ENCODE measurements at regions not wholly inside any gene's neighbourhood (a gene's known extent, or its start where the extent isn't known, plus 50 kb on each side); places are given as distances from the start of the nearest gene placed in this dataset.
"Not testable (repeated sequence)": the region's sequence is repeated elsewhere in the genome, so short reads cannot be mapped to it uniquely, and the experiment has no call there.

DNA sequence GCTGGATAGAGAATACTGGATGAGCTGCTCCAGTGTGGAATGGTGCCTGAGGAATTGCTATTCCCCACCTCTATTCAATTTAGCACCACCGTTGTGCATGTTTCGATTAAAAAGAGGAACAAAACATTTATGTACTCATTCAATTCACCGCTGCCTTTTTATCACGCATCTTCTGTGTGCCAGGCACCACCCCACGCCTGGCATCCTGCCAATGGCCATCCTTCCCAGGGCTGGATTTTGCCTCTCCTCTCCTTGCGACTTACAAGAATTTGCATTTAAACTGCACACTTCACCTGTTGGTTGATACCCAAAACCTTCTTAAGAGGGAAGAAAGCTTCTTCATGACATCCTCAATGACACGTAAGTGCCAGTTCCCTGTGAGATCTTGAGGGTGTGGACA lies 110.2 kb upstream of the DPP6 start:
- no peak for DNase-seq

DNA sequence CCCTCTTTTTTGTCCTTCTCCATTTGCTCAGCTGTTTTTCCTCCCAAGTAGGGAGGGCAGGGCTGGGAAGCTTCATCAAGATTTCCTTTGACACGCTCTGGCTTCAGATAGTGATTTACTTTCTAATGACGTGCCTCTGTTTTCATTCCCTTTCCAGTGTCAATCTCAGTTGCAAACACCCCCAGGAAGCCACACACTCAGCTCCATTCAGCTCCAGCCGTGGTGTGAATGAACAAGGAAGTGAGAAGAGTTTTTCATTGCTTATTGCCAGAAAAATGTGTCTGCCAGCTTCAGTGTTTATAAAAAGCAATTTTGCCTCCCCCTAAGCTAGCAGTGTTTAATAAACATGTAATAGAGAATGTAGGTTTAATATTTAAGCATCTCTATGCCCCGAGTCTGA lies 108.7 kb upstream of the DPP6 start:
- no peak for DNase-seq

DNA sequence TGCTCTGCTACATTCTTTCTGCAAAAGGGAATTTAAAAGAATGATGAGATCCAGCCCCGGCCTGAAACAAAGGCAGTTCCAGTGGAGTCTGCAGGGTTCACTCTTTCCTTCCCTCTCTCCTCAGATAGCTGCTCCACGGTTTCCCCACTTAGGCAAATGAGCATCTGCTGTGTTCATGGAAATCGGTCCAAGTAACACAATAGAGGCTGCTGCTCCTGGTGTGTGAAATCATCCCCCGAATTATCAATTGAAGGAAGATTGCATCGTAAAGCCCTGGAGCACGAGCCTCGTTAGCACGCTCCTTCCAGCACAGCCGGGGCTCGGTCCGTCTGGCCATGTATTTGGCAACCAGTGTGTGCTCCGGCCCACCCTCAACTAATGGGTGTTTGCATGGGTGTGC lies 108.3 kb upstream of the DPP6 start:
- peak; percentile 11 for DNase-seq

DNA sequence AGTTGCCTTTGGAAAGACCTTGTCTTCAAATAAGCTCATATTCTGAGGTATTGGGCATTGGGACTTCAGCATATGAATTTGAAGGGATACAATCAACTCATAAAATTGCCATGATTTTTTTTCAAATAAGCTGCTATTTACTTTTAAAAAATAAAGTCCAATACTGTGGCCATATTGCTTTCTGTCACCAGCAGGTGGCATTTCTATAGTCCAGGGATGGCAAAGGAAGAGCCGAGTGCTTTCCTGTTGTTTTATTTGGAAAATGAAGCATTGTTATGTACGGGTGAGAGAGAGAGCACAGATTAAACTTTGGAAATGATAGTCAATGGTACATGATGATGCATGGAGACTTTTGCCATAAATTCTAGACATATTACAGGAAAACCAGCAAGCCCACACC lies 104.1 kb upstream of the DPP6 start:
- DNase-seq, result no peak

DNA sequence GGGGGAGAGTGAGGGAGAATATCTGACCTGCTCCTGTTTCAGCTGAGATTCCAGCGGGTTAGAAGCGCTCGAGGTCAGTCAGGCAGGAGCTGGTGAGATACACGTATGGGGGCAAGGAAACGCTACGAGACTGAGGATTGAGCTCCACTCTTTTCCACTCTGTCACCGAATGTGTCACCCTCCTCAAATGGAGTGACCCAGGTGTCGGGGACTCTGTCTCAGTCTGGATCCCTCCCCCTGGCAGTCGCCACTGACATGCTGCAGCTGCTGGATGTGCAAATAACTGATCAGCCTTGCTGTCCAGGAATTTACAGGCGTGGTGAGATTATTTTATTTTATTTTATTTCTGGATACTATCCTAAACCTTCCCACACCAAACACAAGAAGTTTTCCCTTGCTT lies 100.9 kb upstream of the DPP6 start:
- DNase-seq, result peak; percentile 11

DNA sequence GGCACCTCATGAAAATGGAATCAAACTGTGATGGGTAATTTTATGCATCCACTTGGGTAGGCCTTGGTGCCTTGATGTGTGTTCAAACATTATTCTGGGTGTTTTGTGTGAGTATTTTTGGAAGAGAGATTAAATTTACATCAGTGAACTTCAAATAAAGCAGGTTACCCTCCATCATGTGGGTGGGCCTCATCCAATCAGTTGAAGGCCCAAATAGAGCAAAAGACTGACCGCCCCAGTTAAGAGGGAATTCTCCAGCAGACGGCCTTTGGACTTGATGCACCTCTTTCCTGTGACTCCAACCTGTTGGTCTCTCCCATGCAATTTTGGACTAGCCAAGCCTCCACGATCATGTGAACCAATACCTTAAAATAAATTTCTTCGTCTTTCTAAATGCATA lies 97.7 kb upstream of the DPP6 start:
- no peak for DNase-seq

DNA sequence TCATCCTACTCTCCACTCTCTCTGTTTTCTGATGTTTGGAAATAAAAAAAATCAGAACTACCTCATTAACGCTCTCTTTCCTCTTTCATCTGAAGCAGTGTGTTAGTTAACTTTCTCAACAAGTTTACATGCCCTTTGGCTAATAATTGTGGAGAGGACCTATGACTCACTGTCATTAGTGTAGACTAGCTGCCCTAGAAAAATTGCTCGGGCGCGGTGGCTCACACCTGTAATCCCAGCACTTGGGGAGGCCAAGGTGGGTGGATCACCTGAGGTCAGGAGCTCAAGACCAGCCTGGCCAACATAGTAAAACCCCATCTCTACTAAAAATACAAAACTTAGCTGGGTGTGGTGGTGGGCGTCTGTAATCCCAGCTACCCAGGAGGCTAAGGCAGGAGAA lies 94.5 kb upstream of the DPP6 start:
- not testable (repeated sequence) for DNase-seq

DNA sequence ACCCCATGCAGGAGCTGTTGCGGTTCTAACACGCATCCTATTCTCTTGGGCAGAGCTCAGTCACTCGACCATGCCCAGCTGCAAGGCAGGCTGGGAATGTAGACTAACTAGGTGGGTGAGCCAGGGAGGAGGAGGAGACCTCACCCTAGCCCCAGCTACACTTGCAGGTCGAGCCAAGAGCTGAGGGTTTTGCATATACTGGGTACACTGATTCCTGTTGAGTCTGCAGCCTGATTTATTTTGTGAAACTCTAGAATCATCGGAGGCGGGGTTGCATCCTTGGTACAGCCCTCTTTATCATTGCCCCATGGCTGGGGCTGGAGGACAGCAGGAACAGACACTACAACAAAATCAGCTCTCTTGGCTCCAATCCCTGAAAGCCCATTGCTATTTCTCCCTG lies 93.8 kb upstream of the DPP6 start:
- DNase-seq, result not testable (repeated sequence)

DNA sequence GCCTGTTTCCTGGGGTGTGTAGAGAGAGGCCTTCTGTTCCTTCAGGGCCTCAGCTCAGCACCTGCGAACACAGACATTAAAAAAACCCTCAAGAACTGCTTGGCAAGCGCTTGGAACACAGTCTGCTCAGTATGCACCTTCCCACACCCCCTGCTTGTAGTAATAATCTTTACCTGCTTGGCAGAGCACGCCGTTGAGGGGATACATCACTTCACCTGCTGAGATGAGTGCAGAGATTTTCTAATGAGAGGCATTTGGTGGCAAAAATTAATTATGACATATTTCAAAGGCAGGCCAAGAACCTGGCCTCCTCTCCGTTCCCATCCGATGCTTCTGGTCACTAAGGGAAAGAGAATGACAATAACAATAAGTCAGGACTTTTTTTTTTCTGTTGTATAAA lies 93.4 kb upstream of the DPP6 start:
- DNase-seq, result not testable (repeated sequence)

DNA sequence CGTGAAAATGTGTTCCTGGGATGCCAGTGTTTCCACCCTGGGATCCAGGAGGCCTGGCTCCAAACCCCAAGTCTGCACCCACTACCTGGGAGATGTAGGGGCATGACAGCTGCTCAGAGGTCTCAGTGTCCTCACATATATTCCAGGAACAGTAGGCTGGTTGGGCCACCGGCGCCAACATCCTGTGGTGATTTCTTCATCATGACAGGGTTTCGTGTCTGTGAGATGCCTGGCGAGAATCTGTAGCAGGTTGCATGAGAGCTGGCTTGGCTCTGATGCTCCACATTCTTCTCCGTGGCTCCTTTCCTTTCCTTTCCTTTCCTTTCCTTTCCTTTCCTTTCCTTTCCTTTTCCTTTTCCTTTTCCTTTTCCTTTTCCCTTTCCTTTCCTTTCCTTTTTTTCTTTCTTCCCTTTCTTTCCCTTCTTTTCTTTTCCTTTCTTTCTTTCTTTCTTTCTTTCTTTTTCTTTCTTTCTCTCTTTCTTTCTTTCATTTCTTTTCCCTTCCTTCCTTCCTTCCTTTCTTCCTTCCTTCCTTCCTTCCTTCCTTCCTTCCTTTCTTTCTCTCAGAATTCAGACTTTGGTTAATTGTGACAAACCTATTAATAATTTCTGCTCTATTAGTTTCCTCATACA lies 87.6 kb upstream of the DPP6 start:
- DNase-seq, result not testable (repeated sequence)

DNA sequence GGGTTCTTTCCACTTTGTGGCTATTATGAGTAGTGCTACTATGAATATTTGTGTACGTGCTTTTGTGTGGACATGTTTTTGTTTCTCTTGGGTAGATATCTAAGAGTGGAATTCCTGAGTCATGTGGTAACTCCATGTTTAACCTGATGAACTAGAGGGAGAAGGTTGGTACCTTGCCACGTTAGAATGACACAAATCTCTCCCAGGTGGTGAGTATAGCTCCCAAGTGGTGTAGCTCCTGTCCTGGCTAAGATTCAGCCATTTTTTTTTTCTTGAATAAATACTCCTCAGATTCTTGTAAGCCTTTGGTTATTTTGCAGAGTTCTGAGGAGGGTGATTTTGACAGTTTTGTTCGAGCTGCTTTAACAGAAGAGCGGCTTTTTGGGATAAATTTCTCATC lies 83.2 kb upstream of the DPP6 start:
- not testable (repeated sequence) for DNase-seq

DNA sequence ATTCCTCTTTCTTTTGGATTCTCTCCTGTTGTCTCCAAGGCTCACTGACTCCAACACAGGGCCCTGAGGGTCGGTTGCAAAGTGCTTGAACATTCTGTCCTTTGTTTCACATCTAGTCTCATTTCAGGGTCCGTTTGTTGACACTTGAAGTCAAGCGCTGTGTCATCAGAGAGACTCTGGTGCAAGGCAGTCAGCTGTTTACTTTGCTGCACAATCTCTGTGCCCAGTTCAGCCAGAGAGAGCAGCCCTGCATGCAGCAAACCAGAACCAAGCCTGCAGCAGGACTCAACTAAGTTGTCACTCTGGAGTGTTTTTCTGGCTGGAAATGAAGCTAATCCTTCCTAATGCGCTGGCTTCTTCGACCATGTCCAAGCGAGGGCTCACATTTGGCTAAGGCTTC lies 77.6 kb upstream of the DPP6 start:
- DNase-seq, result not testable (repeated sequence)

DNA sequence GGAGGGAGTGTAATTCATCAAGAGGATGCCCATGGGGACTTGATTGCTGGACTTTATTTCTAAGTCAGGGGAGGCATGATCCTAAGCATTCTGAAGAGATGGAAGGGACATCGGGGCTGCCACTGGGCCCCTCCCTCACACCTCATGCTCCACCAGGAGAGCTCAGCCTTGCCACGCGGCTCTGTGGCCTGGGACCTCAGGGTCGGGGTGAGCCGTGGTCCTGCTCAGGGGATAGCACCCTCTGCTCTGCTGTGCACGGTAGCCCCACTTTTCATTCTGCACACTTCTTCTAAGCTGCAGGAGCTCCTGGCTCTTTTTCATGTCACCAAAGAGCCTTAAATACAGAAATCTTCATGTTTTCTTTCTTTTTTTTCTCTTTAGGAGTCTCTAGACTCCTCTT lies 75.5 kb upstream of the DPP6 start:
- not testable (repeated sequence) for DNase-seq

DNA sequence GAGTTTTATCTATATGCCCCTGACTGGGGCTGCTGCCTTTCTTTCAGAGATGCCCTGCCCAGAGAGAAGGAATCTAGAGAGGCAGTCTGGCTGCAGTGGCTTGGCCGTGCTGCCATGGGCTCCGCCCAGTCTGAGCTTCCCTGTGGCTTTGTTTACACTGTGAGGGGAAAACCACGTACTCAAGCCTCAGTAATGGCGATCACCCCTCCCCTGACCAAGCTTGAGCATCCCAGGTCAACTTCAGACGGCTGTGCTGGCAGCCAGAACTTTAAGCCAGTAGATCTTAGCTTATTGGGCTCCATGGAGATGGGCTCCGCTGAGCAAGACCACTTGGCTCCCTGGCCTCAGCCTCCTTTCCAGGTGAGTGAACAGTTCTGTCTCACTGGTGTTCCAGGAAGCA lies 69.0 kb upstream of the DPP6 start:
- not testable (repeated sequence) for DNase-seq

DNA sequence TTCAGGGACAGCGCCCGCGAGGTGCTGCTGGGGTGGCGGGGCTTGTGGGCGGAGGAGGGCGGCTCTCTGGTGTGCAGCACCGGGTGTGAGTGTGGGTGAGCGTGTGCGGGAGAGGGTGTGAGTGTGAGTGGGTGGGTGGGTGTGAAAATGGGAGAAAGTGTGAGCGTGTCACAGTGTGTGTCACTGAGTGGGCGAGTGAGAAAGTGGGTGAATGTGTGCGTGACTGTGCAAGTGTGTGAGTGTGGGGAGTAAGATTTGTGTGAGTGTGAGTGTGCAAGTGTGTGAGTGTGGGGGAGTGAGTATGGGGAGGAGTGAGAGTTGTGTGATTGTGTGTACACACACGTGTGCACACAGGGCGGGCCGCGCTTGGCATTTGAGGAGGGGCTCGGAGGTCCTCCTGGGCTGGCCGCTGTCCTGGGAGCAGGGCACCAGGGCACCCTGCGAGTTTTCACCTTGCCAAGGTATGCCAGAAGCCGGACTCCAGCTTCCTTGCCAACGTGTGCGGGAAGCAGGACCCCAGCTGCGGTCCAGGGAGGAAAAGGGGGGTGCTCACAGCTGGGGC lies 63.1 kb upstream of the DPP6 start:
- not testable (repeated sequence) for DNase-seq

DNA sequence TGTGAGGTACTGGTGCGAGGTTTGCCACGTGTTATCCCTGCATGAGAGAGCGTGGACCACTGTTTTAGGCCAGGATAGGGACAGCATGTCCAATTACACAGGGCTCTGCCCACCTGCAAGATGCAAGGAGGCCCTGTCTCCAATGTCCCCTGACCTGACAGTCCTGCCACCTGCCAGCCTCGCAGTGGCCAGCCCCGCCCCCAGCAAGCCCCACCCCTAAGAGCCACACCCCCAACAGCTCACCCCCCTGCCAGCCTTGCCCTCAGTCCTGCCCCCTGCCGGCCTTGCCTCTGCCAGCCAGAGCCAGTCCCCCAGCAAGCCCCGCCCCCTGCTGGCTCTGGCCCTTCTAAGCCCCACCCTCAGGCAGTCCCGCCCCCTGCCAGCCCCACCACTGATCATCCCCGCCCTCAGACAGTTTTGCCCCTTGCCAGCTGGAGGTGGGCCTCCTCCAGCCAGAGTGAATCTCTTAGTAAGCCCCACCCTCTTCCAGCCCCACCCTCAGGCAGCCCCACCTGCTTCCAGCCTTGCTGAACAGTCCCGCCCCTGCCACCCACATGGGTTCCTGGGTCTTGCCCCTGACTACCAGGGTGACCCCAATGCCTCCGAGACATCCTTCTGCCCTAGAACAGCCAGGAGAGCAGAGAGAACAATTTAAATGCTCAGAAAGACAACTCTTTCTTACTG lies 62.3 kb upstream of the DPP6 start:
- not testable (repeated sequence) for DNase-seq

DNA sequence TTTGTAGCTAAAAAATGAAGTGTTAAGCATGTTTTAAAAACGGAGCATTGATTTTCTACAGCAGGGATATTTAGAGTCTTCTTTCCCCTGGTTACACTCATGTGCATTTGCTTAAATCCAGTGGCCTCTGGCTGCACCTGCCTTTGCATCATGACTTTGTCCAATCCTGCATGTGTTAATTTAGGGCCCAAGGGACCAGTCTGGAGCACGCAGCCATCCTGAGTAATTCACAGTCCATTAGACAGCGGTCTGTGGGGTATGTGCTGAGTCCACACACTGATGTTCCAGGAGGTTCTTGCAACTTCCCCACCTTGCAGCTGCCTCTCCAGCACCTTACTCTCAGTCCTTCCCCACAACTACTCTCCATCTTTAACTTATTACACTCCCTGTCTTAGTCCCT lies 60.7 kb upstream of the DPP6 start:
- not testable (repeated sequence) for DNase-seq

DNA sequence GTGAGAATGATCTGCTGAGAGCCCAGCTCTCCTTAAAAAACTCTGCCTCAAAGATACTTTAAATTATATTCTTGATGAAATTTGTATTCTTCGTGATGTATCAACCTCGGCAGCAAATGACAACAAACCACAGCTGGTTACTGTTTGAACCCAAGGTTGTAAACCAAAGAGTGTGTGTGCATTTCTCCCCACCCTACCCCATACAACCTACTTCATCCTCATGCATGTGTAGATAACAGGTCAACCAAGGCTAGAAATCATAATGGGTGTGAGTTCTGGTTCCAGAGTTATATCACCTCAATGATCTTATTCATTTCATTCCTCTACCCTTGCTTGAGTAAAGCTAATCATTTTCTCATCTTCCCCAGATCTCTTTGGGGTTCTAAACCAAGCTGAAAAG lies 58.8 kb upstream of the DPP6 start:
- not testable (repeated sequence) for DNase-seq

DNA sequence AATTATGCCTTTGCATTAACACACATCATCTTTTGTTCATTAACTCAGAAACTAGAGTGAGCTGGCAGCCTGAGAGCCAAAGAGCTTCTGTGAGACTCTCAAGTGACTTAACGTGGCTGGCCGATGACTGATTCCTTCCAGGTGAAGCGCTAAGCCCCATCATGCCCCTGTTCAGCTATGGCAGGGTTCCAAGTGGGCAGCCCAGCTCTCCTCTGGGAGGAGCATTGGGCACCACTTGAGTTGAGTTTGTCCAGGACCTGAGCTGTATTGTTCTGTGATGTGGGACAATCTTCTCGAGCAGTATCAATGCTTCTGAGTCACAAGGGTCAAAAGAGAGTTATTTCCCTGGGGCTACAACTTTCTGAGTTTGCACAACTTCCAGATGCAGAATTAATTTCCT lies 53.3 kb upstream of the DPP6 start:
- DNase-seq, result not testable (repeated sequence)

Measured in muscle of arm (tissue), 1 donor.